Psoas muscle (tissue), 7 donors: ENCODE measurements at regions not wholly inside any gene's neighbourhood (a gene's known extent, or its start where the extent isn't known, plus 50 kb on each side); places are given as distances from the start of the nearest gene placed in this dataset.

Experiments
- ATAC-seq, 4 donors: fragments of 200-7000 bp; cut with Tn5 transposase; one replicate each; pipeline ENCODE4 v1.9.1; 2020; ENCODE audit warnings: moderate library complexity in 3 of 4, mild to moderate bottlenecking in 2 of 4
- DNase-seq, 2 donors: peaks; one replicate each; pipeline ENCODE4 v3.0.0-alpha.2; 2020
- H3K27ac ChIP-seq: fragments of 200-600 bp; one replicate; pipeline ENCODE4 v1.8.0; 2022
- H3K27me3 ChIP-seq, 3 donors: fragments of 200-600 bp in 1 of 3; one replicate each; pipeline versions ENCODE4 v1.6.1 to v1.8.0; 2013 to 2022; ENCODE audit warnings: low read length in 2 of 3, mild to moderate bottlenecking in 2 of 3, moderate library complexity in 1 of 3; ENCODE audit not compliant: insufficient read depth in 3 of 3
- H3K36me3 ChIP-seq, 2 donors: fragments of 200-600 bp in 1 of 2; one replicate each; pipeline versions ENCODE4 v1.6.1 to v1.8.0; 2013 to 2022; ENCODE audit warnings: low read depth in 1 of 2, mild to moderate bottlenecking in 1 of 2, moderate library complexity in 1 of 2; ENCODE audit not compliant: insufficient read depth in 1 of 2
- H3K4me1 ChIP-seq: fragments of 200-600 bp; one replicate; pipeline ENCODE4 v1.8.0; 2022
- H3K4me3 ChIP-seq: fragments of 200-600 bp; one replicate; pipeline ENCODE4 v1.8.0; 2022; ENCODE audit warnings: mild to moderate bottlenecking
- H3K9me3 ChIP-seq: fragments of 200-600 bp; one replicate; pipeline ENCODE4 v1.8.0; 2022
- CTCF ChIP-seq: fragments of 200-600 bp; IDR thresholded peaks from one replicate; pipeline ENCODE4 v1.8.0; 2022; ENCODE audit warnings: antibody characterized with exemption
- WGBS, 3 donors: extraction: QIAGEN DNeasy Blood & Tissue Kit; methylation state at CpG; one replicate each; pipeline versions ENCODE4 v1.1.6 to v1.1.7; 2013; 5-methylcytosine and 5-hydroxymethylcytosine counted together
- intact Hi-C, 2 donors: fragments of 100-400 bp; cut with DNase I; formaldehyde crosslinking; loops; one replicate each; pipeline versions ENCODE4 v1.11.0 to v1.14.2; 2022
- donor health status: healthy with polysubstance abuse.
- donor health status: DM: no; HTN: no; CAD: no; lungs with moderate emphysema.
- donor health status: Bipolar disorder and iron deficiency.
- donor health status: healthy.
- donor health status: DM: yes; HTN: yes; CAD: no.
- donor health status: DM: no; HTN: no; CAD: no.
- donor health status: DM: yes; HTN: yes; CAD: no.

GRCh38 chr9:109582386-109582785, 84.3 kb upstream of the PTPN3 start:
- intact Hi-C loops: no loop called here
- Histone ChIP-seq H3K36me3 (no peaks in the 10 kb centered on the region), H3K27ac (no peak overlapping the region), H3K4me1 (no peaks in the 10 kb centered on the region), H3K4me3 (no peak overlapping the region), H3K27me3 (no peaks in the 10 kb centered on the region), H3K9me3 (no peaks in the 10 kb centered on the region)
- no peak for TF ChIP-seq CTCF
- no peak for DNase-seq
- no peak for ATAC-seq

- Histone ChIP-seq H3K4me1 (no peaks in the 10 kb centered on the region), H3K27ac (no peak overlapping the region), H3K9me3 (peaks cover under 1% of the 10 kb centered on the region), H3K4me3 (no peak overlapping the region), H3K36me3 (no peaks in the 10 kb centered on the region), H3K27me3 (peaks cover 0 to 2% (median 0%) of the 10 kb centered on the region in 3 donors)
- no peak for TF ChIP-seq CTCF
- intact Hi-C loops: no loop called here
- ATAC-seq (no peak), DNase-seq (no peak)
- 44 to 56% (median 47%) methylated on average over 4 of the region's 4 CpGs for WGBS, 3 donors
Observed at GRCh38 chr9:109584205-109584604, 86.1 kb upstream of the PTPN3 start.

- no peak for ATAC-seq
- no peak overlapping the region for H3K4me3 ChIP-seq
- no peak for DNase-seq
- no peaks in the 10 kb centered on the region for H3K36me3 ChIP-seq
- H3K9me3 ChIP-seq: peaks cover 5% of the 10 kb centered on the region
- TF ChIP-seq CTCF: no peak
- intact Hi-C loops: no loop called here
- H3K4me1 ChIP-seq: no peaks in the 10 kb centered on the region
- no peak overlapping the region for H3K27ac ChIP-seq
- peaks cover 0 to 2% (median 0%) of the 10 kb centered on the region in 3 donors for H3K27me3 ChIP-seq
- WGBS, 3 donors: 54 to 64% (median 63%) methylated on average over 7 of the region's 7 CpGs
Observed at GRCh38 chr9:109585796-109586195, 87.7 kb upstream of the PTPN3 start.

GRCh38 chr9:109586993-109587392, 88.9 kb upstream of the PTPN3 start:
- Histone ChIP-seq H3K36me3 (no peaks in the 10 kb centered on the region), H3K4me3 (no peak overlapping the region), H3K27ac (no peak overlapping the region), H3K4me1 (no peaks in the 10 kb centered on the region), H3K27me3 (peaks cover 0 to 2% (median 0%) of the 10 kb centered on the region in 3 donors), H3K9me3 (peaks cover 5% of the 10 kb centered on the region)
- no peak for TF ChIP-seq CTCF
- no peak for DNase-seq
- ATAC-seq: no peak
- 88 to 94% (median 93%) methylated on average over 4 of the region's 4 CpGs for WGBS, 3 donors
- intact Hi-C loops: no loop called here

GRCh38 chr9:109588415-109588814, 90.3 kb upstream of the PTPN3 start:
- no peak for TF ChIP-seq CTCF
- H3K36me3 ChIP-seq: no peaks in the 10 kb centered on the region
- H3K4me3 ChIP-seq: no peak overlapping the region
- H3K27me3 ChIP-seq: peaks cover 0 to 2% (median 0%) of the 10 kb centered on the region in 3 donors
- no peak for DNase-seq
- ATAC-seq: no peak
- 71 to 89% (median 75%) methylated on average over 3 of the region's 3 CpGs for WGBS, 3 donors
- intact Hi-C loops: no loop called here
- peaks cover 5% of the 10 kb centered on the region for H3K9me3 ChIP-seq
- H3K4me1 ChIP-seq: no peaks in the 10 kb centered on the region
- no peak overlapping the region for H3K27ac ChIP-seq
